ENCODE measurements at regions not wholly inside any gene's neighbourhood (a gene's known extent, or its start where the extent isn't known, plus 50 kb on each side); places are given as distances from the start of the nearest gene placed in this dataset.

DNA sequence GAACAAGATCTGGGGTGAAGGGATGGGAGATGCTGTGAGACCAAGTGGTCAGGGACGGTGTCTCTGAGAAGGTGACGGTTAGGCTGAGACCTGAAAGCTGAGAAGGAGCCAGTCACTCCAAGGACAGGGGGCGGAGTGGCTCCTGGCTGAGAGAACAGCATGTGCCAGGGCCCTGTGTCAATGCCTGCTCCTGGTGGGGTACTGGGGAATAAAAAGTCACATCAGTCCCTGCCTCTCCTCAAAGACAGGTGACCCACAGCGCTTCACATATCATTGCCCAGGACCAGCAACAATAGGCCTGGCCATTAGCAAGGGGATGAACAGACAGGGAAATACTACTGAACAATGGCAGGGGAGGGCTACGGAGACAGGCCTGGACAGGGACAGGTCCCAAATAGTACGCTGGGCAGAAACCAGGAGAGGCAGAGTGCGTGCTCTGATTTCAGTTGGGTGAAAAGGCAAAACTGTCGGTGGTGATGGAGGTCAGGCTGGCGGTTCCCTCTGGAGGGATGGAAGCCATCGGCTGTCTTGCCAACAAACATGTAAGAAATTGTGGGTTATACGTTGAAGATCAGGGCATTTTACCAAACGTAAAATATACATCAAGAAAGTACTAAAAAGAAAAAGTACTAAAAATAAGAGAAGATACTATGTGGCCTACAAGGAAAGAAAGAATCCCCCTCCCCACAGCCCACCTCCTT, 64.3 kb downstream of the C9orf50 start:
- POLR2A ChIA-PET = interaction anchor here (1.5 kb wide), 2 partner anchors 40 to 379 kb away, joined by 3 to 7 read pairs; partner anchors contain the start of gene IER5L
- Histone ChIP-seq H3K9me3 (ENCODE audit: control insufficient read depth in 1 of 2, insufficient read depth in 1 of 2, low read depth in 1 of 2, low read length in 2 of 2) (no peaks in the 10 kb centered on the region), H3K36me3 (ENCODE audit: control insufficient read depth in 1 of 2, insufficient read depth in 2 of 2, low read length in 2 of 2) (no peaks in the 10 kb centered on the region), H3K9ac (ENCODE audit: low read length) (peak overlapping the region; percentile 69), H3K4me1 (ENCODE audit: control insufficient read depth in 1 of 2, insufficient read depth in 2 of 2, low read length in 2 of 2) (peaks cover 91 to 99% of the 10 kb centered on the region in 2 experiments), H3K27me3 (ENCODE audit: insufficient read depth, low read length) (no peaks in the 10 kb centered on the region), H3K4me2 (ENCODE audit: low read length) (peak overlapping the region; percentile 85), H3K79me2 (ENCODE audit: insufficient read depth, low read length) (no peaks in the 10 kb centered on the region), H3K4me3 (replicated peaks in 1 of 2; ENCODE audit: low read depth in 1 of 2, low read length in 2 of 2) (peak overlapping the region; percentile 33 to 45), H4K20me1 (ENCODE audit: insufficient read depth) (no peaks in the 10 kb centered on the region), H2AFZ (ENCODE audit: low read depth, low read length, poor library complexity, severe bottlenecking) (no peak overlapping the region), H3K27ac (ENCODE audit: low read depth, low read length) (peak overlapping the region; percentile 97), H3K9me2 (ENCODE audit: insufficient read depth) (no peaks in the 10 kb centered on the region)
- TSS peak; percentile 93 for BruUV-seq (replicated peaks)
- RAD21 ChIA-PET (ENCODE audit: low non-redundant PET in 1 of 2, low total read pairs in 2 of 2, uncharacterized antibody in 2 of 2, unreplicated experiment in 2 of 2) = no interaction called here
- TF ChIP-seq EGR1 (IDR thresholded peaks at IDR 0.05; ENCODE audit: low read depth) (no peak), RAD21 (IDR thresholded peaks at IDR 0.05; ENCODE audit: low read depth) (no peak), SRF (IDR thresholded peaks at IDR 0.05; ENCODE audit: low read depth) (no peak), ELF1 (IDR thresholded peaks at IDR 0.05; ENCODE audit: borderline replicate concordance, low read depth) (no peak), ZNF274 (IDR thresholded peaks at IDR 0.05; ENCODE audit: low read depth, low read length) (no peak), ZFX (IDR thresholded peaks at IDR 0.05) (0 out of 2 replicates have a peak, but pooled peaks have one; percentile 2), FOSL1 (IDR thresholded peaks at IDR 0.05; ENCODE audit: low read depth) (no peak), EZH2 (IDR thresholded peaks at IDR 0.05) (no peak), SIN3A (IDR thresholded peaks at IDR 0.05; ENCODE audit: low read depth) (no peak), TCF7L2 (IDR thresholded peaks at IDR 0.05; ENCODE audit: borderline replicate concordance, extremely low read depth, insufficient read depth, insufficient read length) (peak; percentile 41), CBX3 (IDR thresholded peaks at IDR 0.05; ENCODE audit: low read depth) (no peak), SP1 (IDR thresholded peaks at IDR 0.05; ENCODE audit: low read depth) (no peak), CEBPB (IDR thresholded peaks at IDR 0.05; ENCODE audit: low read depth) (no peak), YY1 (IDR thresholded peaks at IDR 0.05; ENCODE audit: extremely low read depth, insufficient replicate concordance, low read depth, low read length) (peak; percentile 5), POLR2A (IDR thresholded peaks at IDR 0.05; ENCODE audit: borderline replicate concordance, extremely low read depth, insufficient read depth, insufficient read length) (no peak)
- TF ChIP-seq, protein P1, sequence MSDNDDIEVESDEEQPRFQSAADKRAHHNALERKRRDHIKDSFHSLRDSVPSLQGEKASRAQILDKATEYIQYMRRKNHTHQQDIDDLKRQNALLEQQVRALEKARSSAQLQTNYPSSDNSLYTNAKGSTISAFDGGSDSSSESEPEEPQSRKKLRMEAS (IDR thresholded peaks at IDR 0.05) = no peak
- TF ChIP-seq, protein P2, sequence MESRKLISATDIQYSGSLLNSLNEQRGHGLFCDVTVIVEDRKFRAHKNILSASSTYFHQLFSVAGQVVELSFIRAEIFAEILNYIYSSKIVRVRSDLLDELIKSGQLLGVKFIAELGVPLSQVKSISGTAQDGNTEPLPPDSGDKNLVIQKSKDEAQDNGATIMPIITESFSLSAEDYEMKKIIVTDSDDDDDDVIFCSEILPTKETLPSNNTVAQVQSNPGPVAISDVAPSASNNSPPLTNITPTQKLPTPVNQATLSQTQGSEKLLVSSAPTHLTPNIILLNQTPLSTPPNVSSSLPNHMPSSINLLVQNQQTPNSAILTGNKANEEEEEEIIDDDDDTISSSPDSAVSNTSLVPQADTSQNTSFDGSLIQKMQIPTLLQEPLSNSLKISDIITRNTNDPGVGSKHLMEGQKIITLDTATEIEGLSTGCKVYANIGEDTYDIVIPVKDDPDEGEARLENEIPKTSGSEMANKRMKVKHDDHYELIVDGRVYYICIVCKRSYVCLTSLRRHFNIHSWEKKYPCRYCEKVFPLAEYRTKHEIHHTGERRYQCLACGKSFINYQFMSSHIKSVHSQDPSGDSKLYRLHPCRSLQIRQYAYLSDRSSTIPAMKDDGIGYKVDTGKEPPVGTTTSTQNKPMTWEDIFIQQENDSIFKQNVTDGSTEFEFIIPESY (IDR thresholded peaks at IDR 0.05; ENCODE audit: extremely low read depth, insufficient replicate concordance, low read length) = no peak
- DNase-seq (ENCODE audit: low read depth, low spot score) (no peak), ATAC-seq (no peak)
- intact Hi-C loops (cut with micrococcal nuclease) = loop anchor here (5.0 kb wide), 1 partner anchor 379 kb away; the partner anchor contains the start of gene IER5L
- CTCF ChIA-PET = interaction anchor here (1.5 kb wide), 1 partner anchor 14 kb away, joined by 4 read pairs; no protein-coding TSS in a partner anchor
